Hepatocyte (in vitro differentiated cells): ENCODE measurements at regions not wholly inside any gene's neighbourhood (a gene's known extent, or its start where the extent isn't known, plus 50 kb on each side); places are given as distances from the start of the nearest gene placed in this dataset.

Experiments
- DNase-seq: peaks from one replicate; pipeline ENCODE4 v3.0.0-alpha.2; 2016; ENCODE audit warnings: low spot score
- H2AFZ ChIP-seq: fragments of 200-600 bp; sonication (generic); 2 replicates; pipeline ENCODE4 v1.6.0; 2016; ENCODE audit warnings: antibody characterized with exemption, mild to moderate bottlenecking
- H3K27ac ChIP-seq: fragments of 200-600 bp; sonication (generic); 2 replicates; pipeline ENCODE4 v1.5.1; 2016; ENCODE audit warnings: mild to moderate bottlenecking
- H3K27me3 ChIP-seq: fragments of 200-600 bp; sonication (generic); 2 replicates; pipeline ENCODE4 v1.6.1; 2016
- H3K36me3 ChIP-seq: fragments of 200-600 bp; sonication (generic); replicated peaks from 2 replicates; pipeline ENCODE4 v1.5.1; 2016; ENCODE audit warnings: low read depth; ENCODE audit not compliant: insufficient read depth
- H3K4me1 ChIP-seq: fragments of 200-600 bp; sonication (generic); 2 replicates; pipeline ENCODE4 v1.5.1; 2016; ENCODE audit warnings: mild to moderate bottlenecking, moderate library complexity; ENCODE audit not compliant: insufficient read depth
- H3K4me2 ChIP-seq: fragments of 200-600 bp; sonication (generic); 2 replicates; pipeline ENCODE4 v1.6.0; 2016
- H3K4me3 ChIP-seq: fragments of 200-600 bp; sonication (generic); 2 replicates; pipeline ENCODE4 v1.5.1; 2016; ENCODE audit warnings: mild to moderate bottlenecking
- H3K79me2 ChIP-seq: fragments of 200-600 bp; sonication (generic); 2 replicates; pipeline ENCODE4 v1.6.0; 2017; ENCODE audit warnings: mild to moderate bottlenecking
- H3K9me2 ChIP-seq: fragments of 200-600 bp; sonication (generic); replicated peaks from 2 replicates; pipeline ENCODE4 v1.6.0; 2017; ENCODE audit warnings: mild to moderate bottlenecking; ENCODE audit not compliant: insufficient read depth
- H3K9me3 ChIP-seq: fragments of 200-600 bp; sonication (generic); 2 replicates; pipeline ENCODE4 v1.5.1; 2016; ENCODE audit warnings: low read depth, mild to moderate bottlenecking
- H4K20me1 ChIP-seq: fragments of 200-600 bp; sonication (generic); 2 replicates; pipeline ENCODE4 v1.6.0; 2016; ENCODE audit warnings: mild to moderate bottlenecking; ENCODE audit not compliant: insufficient read depth, poor library complexity, severe bottlenecking
- EZH2 ChIP-seq: fragments of 200-600 bp; sonication (generic); IDR thresholded peaks from 2 replicates; pipeline ENCODE4 v1.6.1; 2016; ENCODE audit warnings: antibody characterized with exemption, mild to moderate bottlenecking, borderline replicate concordance
- EZH2phosphoT487 ChIP-seq: fragments of 200-600 bp; sonication (generic); IDR thresholded peaks from one replicate; pipeline ENCODE4 v1.6.1; 2018; ENCODE audit warnings: antibody characterized with exemption, mild to moderate bottlenecking, low read depth, moderate library complexity; ENCODE audit not compliant: unreplicated experiment, severe bottlenecking
- WGBS: methylation state at CpG from one replicate; pipeline ENCODE4 v1.1.6; 2016; ENCODE audit warnings: low lambda C conversion rate; ENCODE audit errors: missing lambda C conversion rate; 5-methylcytosine and 5-hydroxymethylcytosine counted together
- TF ChIP-seq, protein P1 (sequence below): fragments of 200-600 bp; sonication (generic); IDR thresholded peaks from 2 replicates; pipeline ENCODE4 v1.5.1; 2016; ENCODE audit warnings: antibody characterized with exemption, mild to moderate bottlenecking; ENCODE audit not compliant: poor library complexity

DNA sequence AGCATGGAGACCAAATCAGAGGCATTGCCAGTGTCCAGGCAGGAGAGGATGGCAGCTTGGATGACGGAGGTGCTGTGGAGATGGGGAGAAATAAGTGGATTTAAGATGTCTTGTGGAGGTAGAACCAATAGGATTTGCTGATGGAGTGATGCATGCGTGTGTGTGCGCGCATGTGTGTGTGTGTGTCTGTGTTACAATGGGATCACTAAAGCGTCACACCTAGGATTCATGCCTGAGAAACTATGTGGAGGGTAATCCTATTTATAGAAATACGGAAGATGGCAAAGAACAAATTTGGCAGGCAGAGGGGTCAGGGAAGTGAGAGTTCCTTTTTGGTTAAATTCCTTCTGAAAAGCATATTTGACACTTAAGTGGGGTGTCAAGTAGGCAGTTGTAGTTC lies 64.8 kb upstream of the ARL8B start:
- H3K4me2 ChIP-seq: no peak overlapping the region
- H2AFZ ChIP-seq: no peak overlapping the region
- WGBS: 90% methylated on average over 6 of the region's 6 CpGs
- H3K36me3 ChIP-seq: no peaks in the 10 kb centered on the region
- H3K27ac ChIP-seq: no peak overlapping the region
- no peaks in the 10 kb centered on the region for H3K79me2 ChIP-seq
- H3K9me3 ChIP-seq: no peaks in the 10 kb centered on the region
- H3K27me3 ChIP-seq: no peaks in the 10 kb centered on the region
- H3K9me2 ChIP-seq: no peaks in the 10 kb centered on the region
- H3K4me3 ChIP-seq: no peak overlapping the region
- H4K20me1 ChIP-seq: no peaks in the 10 kb centered on the region
- H3K4me1 ChIP-seq: peaks cover 6% of the 10 kb centered on the region
- no peak for TF ChIP-seq EZH2
- TF ChIP-seq EZH2phosphoT487: no peak
- TF ChIP-seq, protein P1, sequence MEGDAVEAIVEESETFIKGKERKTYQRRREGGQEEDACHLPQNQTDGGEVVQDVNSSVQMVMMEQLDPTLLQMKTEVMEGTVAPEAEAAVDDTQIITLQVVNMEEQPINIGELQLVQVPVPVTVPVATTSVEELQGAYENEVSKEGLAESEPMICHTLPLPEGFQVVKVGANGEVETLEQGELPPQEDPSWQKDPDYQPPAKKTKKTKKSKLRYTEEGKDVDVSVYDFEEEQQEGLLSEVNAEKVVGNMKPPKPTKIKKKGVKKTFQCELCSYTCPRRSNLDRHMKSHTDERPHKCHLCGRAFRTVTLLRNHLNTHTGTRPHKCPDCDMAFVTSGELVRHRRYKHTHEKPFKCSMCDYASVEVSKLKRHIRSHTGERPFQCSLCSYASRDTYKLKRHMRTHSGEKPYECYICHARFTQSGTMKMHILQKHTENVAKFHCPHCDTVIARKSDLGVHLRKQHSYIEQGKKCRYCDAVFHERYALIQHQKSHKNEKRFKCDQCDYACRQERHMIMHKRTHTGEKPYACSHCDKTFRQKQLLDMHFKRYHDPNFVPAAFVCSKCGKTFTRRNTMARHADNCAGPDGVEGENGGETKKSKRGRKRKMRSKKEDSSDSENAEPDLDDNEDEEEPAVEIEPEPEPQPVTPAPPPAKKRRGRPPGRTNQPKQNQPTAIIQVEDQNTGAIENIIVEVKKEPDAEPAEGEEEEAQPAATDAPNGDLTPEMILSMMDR: no peak
- no peak for DNase-seq

DNA sequence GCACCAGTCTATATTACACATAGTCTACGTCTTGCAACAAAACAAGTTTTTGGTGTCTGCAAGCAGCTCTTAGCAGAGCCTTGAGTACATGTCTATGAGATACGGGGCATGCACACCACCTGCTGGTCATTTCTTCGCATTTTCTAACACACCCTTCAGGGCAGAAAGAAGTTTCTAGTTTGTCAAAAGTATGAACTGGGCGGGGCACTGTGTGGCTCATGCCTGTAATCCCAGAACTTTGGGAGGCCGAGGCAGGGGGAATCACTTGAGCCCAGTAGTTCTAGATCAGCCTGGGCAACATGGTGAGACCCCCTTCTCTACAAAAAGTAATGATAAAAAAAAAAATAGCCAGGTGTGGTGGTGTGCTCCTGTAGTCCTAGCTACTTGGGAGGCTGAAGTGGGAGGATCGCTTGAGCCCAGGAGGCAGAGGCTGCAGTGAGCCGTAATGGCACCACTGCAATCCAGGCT lies 64.2 kb upstream of the ARL8B start:
- H3K79me2 ChIP-seq: no peaks in the 10 kb centered on the region
- peaks cover 2% of the 10 kb centered on the region for H3K4me1 ChIP-seq
- H3K4me3 ChIP-seq: no peak overlapping the region
- no peaks in the 10 kb centered on the region for H4K20me1 ChIP-seq
- no peak overlapping the region for H3K4me2 ChIP-seq
- peak overlapping the region; percentile 57 for H3K27ac ChIP-seq
- no peaks in the 10 kb centered on the region for H3K27me3 ChIP-seq
- TF ChIP-seq, protein P1: peak; percentile 86
- TF ChIP-seq EZH2phosphoT487: no peak
- 44% methylated on average over 7 of the region's 7 CpGs for WGBS
- no peaks in the 10 kb centered on the region for H3K36me3 ChIP-seq
- no peaks in the 10 kb centered on the region for H3K9me2 ChIP-seq
- no peaks in the 10 kb centered on the region for H3K9me3 ChIP-seq
- peak; percentile 89 for DNase-seq
- H2AFZ ChIP-seq: no peak overlapping the region

DNA sequence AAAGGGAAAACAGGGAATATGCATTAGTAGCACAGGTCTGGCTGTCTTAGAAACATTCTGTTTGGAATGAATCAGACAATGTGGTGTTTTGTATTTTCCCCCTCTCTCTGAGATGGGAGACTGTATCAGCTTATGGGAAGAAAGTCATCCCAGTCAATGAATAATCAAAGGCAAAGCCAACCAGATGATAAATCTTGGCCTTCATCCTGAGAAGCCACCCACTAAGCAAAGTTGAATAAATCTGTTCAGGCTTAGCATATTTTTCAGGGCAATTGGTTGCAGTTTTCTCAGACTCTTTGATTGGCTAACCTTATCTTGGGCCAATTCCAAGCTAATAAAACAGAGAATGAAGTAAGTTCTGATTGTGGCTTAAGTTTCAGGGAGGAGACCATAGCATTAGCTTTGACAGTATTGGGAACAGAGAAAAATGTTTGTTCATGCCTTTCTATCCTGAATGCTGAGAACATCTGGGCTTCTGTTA lies 63.6 kb upstream of the ARL8B start:
- peak; percentile 44 for DNase-seq
- Histone ChIP-seq H4K20me1 (no peaks in the 10 kb centered on the region), H3K79me2 (no peaks in the 10 kb centered on the region), H3K9me3 (no peaks in the 10 kb centered on the region), H3K36me3 (no peaks in the 10 kb centered on the region), H3K27me3 (no peaks in the 10 kb centered on the region), H3K27ac (peak overlapping the region; percentile 57), H3K9me2 (no peaks in the 10 kb centered on the region), H3K4me1 (peaks cover 2% of the 10 kb centered on the region), H3K4me2 (no peak overlapping the region), H3K4me3 (no peak overlapping the region), H2AFZ (no peak overlapping the region)
- TF ChIP-seq, protein P1: no peak
- TF ChIP-seq EZH2: no peak
- no peak for TF ChIP-seq EZH2phosphoT487

DNA sequence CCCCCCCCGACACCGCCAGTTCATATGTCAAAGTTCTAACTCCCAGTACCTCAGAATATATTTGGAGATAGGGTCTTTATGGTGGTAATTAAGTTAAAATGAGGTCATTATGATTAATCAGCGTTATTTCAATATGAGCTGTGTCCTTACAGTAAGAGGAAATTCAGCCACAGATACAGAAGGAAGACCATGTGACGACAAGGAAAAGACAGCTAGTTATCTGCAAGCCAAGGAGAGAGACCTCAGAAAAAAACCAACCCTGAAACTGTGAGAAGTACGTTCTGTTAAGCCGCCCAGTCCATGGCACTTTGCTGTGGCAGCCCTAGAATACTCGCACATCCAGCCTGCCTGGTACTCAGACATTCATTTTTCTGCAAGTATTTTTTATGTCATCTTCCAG lies 62.3 kb upstream of the ARL8B start:
- H2AFZ ChIP-seq: no peak overlapping the region
- TF ChIP-seq, protein P1: no peak
- TF ChIP-seq EZH2 (no peak), EZH2phosphoT487 (no peak)
- no peaks in the 10 kb centered on the region for H3K27me3 ChIP-seq
- 88% methylated on average over 7 of the region's 7 CpGs for WGBS
- no peaks in the 10 kb centered on the region for H4K20me1 ChIP-seq
- no peaks in the 10 kb centered on the region for H3K79me2 ChIP-seq
- H3K4me3 ChIP-seq: no peak overlapping the region
- DNase-seq: no peak
- H3K4me1 ChIP-seq: peaks cover 2% of the 10 kb centered on the region
- no peak overlapping the region for H3K4me2 ChIP-seq
- no peaks in the 10 kb centered on the region for H3K36me3 ChIP-seq
- H3K9me3 ChIP-seq: no peaks in the 10 kb centered on the region
- H3K27ac ChIP-seq: no peak overlapping the region
- no peaks in the 10 kb centered on the region for H3K9me2 ChIP-seq
